Cardiac fibroblast (primary cell): ENCODE measurements at regions not wholly inside any gene's neighbourhood (a gene's known extent, or its start where the extent isn't known, plus 50 kb on each side); places are given as distances from the start of the nearest gene placed in this dataset.

Experiments used
- DNase-seq, 2 donors: peaks; one replicate each; pipeline versions ENCODE4 v3.0.0 to v3.0.0-alpha.2; 2010; ENCODE audit warnings: low read depth in 2 of 2
- H3K4me3 ChIP-seq, 2 donors: replicated peaks in 1 of 2; 1 replicate in 1 of 2; 2 replicates in 1 of 2; pipeline ENCODE4 v1.5.1; 2011; ENCODE audit warnings: low read depth in 2 of 2, low read length in 2 of 2, mild to moderate bottlenecking in 2 of 2, moderate library complexity in 1 of 2
- TF ChIP-seq, protein P1 (sequence below): IDR thresholded peaks from one replicate; pipeline ENCODE4 v1.5.1; 2011; ENCODE audit warnings: low read depth, mild to moderate bottlenecking, low read length, inconsistent platforms

DNA sequence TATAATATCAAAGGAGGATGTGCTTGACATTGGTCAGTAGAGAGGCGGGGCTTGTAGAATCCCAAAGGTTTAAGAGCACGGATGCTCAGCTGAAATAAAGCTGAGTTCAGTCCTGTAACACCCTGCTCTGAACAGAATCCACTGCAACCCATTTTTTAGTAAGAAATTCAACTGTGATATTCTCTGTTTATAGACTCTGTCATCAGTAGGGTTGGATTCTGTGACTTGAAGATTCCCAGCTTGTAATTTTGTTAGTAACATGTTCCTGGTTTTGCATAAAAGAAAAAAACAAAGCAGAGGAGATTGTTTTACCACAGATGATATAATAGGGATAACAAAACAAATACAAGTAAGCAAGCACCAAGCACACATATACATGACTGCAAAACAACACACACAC is 324.6 kb upstream of the NR2F2 start:
- H3K4me3 ChIP-seq: no peak overlapping the region
- DNase-seq: no peak
- TF ChIP-seq, protein P1, sequence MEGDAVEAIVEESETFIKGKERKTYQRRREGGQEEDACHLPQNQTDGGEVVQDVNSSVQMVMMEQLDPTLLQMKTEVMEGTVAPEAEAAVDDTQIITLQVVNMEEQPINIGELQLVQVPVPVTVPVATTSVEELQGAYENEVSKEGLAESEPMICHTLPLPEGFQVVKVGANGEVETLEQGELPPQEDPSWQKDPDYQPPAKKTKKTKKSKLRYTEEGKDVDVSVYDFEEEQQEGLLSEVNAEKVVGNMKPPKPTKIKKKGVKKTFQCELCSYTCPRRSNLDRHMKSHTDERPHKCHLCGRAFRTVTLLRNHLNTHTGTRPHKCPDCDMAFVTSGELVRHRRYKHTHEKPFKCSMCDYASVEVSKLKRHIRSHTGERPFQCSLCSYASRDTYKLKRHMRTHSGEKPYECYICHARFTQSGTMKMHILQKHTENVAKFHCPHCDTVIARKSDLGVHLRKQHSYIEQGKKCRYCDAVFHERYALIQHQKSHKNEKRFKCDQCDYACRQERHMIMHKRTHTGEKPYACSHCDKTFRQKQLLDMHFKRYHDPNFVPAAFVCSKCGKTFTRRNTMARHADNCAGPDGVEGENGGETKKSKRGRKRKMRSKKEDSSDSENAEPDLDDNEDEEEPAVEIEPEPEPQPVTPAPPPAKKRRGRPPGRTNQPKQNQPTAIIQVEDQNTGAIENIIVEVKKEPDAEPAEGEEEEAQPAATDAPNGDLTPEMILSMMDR: no peak

DNA sequence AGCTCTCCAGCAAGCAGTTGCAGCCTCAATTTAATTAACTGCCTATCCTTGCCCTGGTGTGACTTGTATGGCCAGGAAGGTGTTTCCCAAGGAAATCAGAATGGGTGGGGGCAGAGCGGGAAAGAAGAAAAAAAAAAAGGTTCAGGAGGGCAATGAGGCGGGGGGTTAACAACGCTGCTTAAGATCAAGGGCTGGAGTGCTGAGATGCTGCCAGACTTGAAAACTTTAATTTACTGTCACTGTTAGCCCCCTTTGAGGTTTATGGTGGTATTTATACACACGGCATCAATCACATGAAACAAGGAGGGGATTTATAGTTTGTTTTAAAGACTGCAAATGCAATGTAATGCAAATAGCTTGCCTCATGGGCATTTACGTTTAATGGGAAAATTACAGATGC is 319.4 kb upstream of the NR2F2 start:
- TF ChIP-seq, protein P1: no peak
- no peak for DNase-seq
- H3K4me3 ChIP-seq: no peak overlapping the region

DNA sequence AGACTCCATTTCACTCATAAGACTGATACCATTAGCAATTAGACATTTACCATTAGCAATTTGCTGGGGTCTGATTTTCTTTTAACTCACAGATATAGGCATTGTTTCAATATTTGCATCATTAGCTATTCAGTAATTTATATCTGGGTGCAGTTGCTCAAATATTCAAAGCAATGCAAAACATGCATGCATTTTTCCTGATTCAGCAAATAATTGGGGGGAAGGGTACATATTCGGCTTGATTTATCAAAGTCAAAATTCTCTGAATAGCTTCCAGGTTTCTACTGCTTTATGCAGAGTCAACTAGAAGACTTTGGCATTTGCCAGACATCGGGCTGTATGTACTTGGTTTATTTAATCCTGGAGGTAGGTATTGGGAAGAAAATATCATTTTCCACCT is 315.6 kb upstream of the NR2F2 start:
- TF ChIP-seq, protein P1: no peak
- H3K4me3 ChIP-seq: no peak overlapping the region
- DNase-seq: no peak

DNA sequence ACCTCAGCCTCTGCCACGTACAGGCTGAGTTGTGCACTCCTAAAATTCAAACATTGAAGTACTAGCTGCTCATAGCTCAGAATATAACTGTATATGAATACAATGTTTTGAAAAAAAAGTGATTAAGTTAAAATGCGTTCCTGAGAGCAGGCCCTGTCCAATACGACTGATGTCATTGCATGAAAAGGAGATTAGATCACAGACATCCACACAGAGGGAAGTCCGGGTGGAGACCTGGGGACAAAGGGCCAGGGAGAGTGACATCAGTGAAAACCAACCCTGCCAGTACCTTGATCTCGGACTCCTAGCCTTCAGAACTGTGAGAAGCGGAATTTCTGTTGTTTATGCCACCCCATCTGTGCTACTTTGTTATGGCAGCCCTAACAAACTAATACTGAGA is 311.4 kb upstream of the NR2F2 start:
- no peak overlapping the region for H3K4me3 ChIP-seq
- no peak for DNase-seq

DNA sequence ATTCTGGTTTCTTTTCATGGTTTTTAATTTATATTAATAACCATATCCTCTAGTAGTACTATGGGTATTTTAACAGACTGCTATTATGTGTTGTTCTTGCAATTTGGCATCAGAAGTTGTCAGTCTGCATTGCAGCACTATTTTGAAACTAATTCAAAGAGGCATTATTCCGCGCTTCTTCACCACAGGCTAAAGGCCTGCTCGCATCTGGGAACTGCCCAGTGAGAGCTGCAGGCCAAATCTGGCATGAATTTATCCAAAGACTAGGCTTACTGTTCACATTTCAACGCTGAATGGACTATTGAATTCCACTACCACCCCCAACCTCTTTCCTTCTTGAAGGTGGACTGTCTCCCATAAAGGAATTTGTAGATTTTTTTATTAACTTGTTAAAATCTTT is 310.4 kb upstream of the NR2F2 start:
- TF ChIP-seq, protein P1: no peak
- no peak for DNase-seq
- no peak overlapping the region for H3K4me3 ChIP-seq

More for the DNA sequence above, 311.4 kb upstream of the NR2F2 start:
- TF ChIP-seq, protein P1: no peak

DNA sequence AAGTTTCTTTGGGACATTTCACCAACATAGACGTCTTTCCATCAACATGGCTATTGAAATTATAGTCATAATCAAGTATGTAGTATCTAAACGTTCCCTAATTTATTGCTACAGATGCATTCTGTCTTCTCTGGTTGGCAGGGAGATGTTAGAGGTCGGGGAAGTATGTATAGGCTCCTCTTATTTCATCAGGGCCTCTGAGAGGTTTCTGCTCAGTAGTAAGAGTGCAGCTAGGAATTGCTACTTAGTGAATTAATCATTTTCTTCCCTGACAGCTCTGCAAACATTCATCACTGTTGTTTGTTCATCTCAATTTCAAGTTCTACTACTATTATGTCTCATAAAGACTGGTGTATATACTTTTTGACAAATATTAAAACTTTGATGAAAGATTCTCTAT is 309.7 kb upstream of the NR2F2 start:
- TF ChIP-seq, protein P1: no peak
- no peak for DNase-seq
- H3K4me3 ChIP-seq: no peak overlapping the region

DNA sequence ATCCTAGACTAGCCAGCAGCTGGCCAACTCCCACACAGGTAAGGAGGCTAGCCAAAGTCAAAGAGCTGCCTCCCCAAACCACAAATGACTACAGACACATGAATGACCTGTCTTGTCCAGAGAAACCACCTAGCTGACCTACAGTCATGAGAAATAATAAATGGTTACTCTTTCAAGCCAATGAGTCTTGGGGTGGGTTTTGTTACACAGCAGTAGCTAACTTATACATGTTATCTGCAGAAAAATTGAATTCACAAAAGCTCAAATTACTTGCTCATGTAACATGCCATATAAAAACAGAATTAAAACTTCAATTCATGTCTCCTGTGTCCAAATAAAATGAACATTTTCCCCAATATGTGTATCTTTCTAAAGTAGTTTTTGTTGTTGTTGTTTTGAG is 307.4 kb upstream of the NR2F2 start:
- H3K4me3 ChIP-seq: no peak overlapping the region
- TF ChIP-seq, protein P1: no peak

More for the DNA sequence above, 307.4 kb upstream of the NR2F2 start:
- no peak for DNase-seq
